HG02840 (cell line): ENCODE measurements at regions not wholly inside any gene's neighbourhood (a gene's known extent, or its start where the extent isn't known, plus 50 kb on each side); places are given as distances from the start of the nearest gene placed in this dataset.
"Not testable (repeated sequence)": the region's sequence is repeated elsewhere in the genome, so short reads cannot be mapped to it uniquely, and the experiment has no call there.

ENCODE experiments used
- ATAC-seq: cut with Tn5 transposase; IDR thresholded peaks from one replicate; pipeline ENCODE4 v1.9.1; 2021; ENCODE audit warnings: mild to moderate bottlenecking, moderate library complexity, moderate number of reproducible peaks; ENCODE audit not compliant: unreplicated experiment, low FRiP score

DNA sequence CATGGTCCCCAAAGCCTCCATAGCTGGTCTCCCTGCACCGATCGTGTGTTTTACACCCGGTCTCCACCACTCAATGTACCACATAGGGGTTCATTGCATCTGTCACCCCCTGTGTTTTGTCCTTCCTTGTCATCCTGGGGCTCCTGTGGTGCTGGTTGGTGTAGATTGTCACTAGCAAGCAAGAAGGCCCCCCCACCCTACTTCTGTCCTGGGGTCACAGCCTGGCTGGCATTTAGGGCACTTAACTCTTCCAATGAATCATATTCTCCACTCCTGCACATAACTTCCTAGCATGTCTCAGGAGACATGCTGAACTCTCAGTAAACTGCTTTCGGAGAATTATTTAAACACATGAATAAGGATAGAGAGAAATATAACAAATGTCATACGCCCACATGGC lies 161.4 kb downstream of the BCL2L11 start:
- ATAC-seq: not testable (repeated sequence)

DNA sequence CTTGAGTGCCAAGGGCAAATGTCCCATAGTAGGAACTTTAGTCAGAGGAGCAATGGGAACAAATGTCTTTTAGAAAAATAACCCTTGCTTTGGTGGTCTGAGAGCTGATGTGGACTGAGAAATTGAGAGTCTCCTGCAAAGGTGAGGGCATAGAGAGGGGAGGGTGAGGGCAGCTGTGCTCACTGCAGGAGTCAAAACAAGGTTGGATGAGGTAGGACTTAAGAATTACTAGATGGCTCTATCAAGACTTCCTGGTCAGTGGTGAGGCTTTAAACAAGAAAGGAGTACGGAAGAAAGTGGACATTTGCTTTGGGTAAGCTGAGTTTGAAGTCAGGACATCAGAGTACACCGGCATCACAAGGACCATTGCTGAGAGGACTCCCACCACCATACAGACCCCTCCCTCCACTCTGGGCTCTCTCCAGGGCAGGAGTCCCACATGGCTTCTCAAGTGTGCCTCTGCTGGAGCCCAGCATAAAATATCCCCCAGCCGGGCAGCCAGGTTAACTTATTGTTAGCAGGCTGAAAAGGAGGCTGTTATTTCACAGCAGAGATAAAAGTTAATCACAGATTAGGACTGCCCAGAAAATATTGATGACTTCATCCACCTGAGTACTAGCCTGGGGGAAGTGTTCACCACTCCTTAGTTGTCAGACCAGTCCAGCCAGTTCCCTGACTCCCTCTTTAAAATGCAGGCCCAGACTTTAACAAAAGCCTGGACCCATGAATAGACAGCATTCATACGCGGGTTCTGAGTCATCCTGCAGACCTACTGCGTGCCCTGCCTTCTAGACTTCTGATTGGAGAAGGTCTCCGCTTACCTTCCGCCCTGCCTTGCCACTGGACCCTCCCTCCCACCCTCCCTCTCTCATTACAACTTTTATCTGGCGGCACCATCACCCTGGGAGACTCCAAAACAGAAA lies 167.2 kb downstream of the BCL2L11 start:
- not testable (repeated sequence) for ATAC-seq

DNA sequence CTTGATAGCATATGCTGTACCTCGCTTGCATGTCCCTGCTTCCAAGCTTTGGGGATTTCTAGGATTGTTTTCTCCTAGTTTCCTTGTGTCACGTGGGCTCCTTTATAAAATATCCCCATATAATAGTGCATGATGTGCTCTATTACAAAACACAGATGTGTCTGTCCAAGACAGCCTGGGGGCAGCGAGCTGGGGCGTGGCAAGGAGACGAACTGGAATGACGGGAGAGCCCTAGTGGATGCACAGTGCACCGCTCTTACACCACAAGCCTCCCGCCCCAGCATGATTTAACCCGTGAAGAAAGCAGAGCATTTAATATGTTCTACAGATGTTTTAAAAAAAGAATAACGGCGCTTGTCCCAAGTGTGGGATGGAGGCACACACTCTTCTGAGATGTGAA lies 169.7 kb downstream of the BCL2L11 start:
- not testable (repeated sequence) for ATAC-seq

DNA sequence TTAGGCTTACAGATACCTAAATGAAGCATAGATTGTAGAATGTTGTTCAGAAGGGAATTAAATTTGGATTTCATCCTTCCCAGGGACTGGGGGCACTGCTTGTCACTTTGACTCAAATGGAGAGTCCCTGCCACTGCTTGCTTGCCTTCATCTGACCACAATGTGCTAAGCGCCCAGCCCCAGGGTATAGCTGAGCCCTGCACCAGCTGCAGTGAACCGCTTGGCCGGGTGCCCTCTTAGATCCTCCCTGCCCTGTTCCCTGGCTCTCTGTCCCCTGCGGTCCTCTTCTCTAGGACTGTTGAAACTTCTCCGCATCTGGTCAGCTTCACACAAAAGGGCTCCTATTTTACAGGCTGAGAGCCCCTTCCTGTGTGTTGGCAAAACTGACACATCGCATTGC lies 170.9 kb downstream of the BCL2L11 start:
- ATAC-seq: not testable (repeated sequence)

DNA sequence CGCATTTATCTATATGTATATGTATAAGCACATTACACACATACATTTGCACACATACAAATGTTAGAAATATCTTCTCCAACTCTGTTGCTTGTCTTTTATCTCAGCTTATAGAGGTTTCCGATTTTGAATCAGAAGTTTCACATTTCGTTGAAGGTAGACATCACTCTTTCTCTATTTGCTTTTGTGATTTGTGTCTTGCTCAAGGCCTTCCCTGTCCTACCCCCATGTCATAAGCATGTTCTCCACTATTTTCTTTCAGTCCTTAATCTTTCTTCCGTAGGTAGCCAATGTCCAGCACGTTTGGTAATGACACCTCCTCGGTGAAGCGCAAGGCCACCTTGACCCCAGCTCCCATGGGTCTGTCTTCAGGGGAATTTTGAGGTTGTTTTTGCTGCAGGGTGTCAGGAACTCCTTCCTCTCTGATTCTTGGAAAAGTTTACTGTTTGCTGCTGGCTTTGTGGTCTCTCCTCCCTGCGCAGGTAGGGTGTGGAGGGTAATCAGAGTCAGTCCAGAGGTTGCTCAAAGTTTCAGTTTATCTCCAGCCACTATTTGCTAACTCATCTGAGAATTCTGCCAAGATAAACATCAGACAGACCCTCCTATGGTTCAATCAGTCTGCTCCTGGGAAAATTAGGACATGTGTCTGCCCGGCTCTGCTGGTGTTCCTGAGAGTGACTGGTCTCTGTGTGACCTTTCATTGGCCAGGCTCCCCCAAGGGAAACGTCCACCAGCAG lies 171.7 kb downstream of the BCL2L11 start:
- not testable (repeated sequence) for ATAC-seq

DNA sequence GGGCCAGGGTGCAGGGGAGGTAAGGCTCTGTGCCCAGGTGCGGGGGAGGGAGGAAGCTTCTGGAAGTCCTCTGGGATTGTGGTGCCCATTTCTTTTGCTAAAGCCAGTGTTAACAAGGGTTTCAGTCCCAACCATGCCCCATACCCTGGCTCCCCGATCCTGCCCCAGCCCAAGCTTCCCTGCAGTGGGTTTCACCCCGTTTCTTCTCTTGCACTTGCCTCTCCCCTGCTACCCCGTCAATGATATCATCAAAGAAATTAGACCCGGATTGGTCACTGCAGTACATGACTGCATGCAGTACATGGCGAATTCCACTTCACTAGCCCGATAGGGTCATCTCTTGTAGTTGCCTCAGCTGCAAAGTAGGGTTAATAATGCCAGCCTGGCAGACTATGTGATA lies 174.0 kb downstream of the BCL2L11 start:
- ATAC-seq: not testable (repeated sequence)

DNA sequence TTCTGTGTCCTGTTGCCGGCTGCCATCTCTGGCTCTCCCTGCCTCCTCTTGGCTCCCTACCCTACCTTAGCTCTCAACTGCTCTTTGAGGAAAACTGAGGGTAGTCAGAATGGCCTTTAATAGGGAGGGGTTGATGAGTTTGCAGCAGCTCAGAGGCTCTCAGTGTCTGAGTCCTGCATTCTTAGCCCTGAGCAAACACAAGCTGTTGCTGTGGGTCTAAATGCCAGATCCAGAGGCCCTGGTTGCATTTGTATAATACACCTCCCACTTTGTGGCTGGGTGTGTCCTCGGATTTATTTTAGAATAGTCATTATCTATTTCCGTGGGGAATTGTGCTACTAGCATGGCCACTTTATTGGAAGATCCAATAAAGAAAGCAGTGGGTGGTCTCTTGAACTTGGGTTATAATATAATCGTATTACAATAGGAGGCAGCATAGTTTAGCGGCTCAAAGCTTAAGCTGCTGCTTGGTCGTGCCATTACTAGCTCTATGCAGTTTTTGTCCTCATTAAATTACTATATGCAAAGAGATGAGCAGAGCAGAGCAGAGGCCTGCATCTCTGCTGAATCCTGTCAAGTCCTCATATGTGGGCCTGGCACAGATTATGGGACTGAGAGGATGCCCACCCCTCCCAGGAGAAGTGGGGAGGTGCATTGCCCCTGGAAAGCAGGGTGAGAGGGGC lies 175.5 kb downstream of the BCL2L11 start:
- ATAC-seq: not testable (repeated sequence)

DNA sequence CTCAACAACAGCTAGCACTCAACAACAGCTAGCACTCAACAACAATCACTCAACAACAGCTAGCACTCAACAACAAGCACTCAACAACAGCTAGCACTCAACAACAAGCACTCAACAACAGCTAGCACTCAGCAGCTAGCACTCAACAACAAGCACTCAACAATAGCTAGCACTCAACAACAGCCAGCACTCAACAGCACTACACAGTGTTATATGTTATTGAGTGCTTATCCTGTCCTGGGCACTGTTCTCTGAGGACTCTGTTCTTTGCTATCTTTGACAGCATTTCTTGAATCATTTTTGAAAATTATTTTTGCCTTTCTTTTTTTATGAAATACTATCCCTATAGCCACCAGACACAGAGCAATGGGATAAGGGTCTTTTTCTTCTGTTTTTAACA lies 176.4 kb downstream of the BCL2L11 start:
- ATAC-seq: not testable (repeated sequence)

DNA sequence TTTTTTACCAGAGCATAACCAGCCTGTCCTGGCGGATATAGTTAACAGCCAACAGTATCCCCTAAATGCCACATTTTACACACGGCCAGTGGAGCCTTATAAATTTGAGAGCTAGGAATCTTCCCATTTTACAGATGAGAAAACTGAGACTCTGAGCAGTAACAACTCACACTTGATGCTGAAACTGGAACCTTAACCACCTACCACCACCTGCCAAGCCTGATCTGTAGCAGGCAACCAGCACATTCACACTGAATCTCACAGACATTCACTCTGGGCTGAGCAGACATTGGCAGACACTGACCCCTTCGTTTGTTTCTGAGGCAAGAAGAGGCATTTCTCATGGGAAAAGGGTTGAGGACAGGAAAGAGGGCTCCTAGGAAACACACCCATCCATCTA lies 178.2 kb downstream of the BCL2L11 start:
- not testable (repeated sequence) for ATAC-seq

DNA sequence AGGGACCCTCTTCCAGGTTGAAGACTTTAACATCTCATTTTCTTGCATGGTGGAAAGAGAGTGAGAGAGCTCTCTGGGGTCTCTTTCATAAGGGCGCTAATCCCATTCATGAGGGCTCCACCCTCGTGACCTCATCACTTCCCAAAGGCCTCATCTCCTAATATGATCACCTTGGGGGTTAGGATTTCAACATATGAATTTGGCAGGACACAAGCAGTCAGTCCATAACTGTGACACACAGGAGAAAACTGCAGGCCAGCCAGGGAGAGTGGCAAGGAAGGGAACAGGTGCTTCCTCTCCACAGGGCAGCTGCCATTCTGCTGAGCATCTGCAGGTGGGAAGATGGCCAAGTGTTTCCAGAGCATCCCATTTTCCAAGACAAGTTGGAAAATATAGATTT lies 178.9 kb downstream of the BCL2L11 start:
- not testable (repeated sequence) for ATAC-seq

DNA sequence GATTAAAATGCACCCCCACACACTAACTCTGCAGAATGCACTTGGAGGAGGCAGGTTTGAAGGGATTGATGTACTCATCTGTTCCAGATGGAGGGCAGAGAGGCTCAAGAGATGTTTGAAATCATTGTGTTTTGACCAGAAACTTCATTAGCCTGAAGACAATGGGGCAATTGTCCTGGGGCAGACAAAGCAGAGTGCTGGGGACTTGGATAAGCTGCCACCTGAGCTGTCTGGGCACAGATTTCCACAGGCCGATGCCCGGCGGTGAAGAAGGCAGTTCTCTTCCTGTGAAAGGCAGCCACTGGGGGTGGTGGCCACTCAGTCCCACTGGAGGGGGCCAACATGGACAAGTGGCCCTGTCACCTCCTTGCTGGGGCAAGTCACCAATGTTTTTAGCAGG lies 181.0 kb downstream of the BCL2L11 start:
- ATAC-seq: not testable (repeated sequence)

DNA sequence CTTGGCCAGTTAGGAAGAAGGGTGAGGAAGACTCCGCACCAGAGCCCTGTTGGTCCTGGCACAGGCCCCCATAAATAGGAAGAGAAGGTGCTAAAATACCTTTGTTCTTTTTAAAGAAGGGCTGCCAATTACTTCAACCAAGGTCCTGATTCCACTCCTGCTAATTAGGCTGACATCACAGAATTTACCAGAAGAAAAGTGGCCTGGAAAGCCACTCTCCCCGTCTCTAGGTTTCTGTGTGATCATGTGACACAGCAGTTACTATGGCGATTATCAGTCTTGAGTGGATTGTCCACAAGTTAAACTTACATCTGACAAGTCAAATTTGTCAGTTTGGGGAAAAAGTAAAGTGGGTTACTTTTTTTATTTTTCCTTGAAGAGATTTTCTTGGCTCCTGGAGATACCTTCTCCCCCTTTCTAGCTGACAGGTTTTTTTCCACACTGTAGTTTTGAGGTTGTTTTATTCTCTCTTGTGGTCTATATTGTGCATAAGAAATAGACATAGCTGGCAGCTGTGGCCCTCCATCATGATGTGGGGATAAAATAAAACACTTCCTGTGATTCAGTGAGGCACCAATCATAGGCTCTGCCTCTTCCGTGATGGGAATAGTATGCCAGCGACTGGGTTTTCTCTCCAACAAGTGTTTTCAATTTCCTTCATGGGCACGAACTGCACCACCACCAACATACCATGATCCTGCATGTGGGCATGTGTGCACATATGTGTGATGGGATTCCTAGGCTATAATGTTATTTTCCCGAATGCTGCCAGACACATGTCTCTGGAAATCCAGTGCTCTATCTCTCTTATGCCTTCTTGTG lies 181.9 kb downstream of the BCL2L11 start:
- not testable (repeated sequence) for ATAC-seq

DNA sequence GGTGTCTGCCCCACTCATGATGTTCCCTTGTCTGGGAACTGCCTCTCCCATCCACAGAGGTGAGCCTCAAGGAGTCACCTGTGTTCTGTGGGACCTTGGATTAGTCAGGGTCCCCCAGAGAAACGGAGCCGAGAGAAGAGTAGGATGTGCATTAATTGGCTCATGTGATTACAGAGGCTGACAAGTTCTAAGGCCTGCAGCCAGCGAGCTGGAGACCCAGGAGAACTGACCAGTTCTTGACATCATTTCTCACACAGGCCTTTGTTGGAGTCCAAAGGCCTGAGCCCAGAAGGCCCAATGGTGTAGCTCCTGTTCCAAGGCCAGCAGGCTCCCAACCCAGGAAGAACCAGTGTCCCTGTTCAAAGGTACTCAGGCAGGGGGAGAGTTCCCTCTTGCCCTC lies 186.6 kb downstream of the BCL2L11 start:
- ATAC-seq: not testable (repeated sequence)

DNA sequence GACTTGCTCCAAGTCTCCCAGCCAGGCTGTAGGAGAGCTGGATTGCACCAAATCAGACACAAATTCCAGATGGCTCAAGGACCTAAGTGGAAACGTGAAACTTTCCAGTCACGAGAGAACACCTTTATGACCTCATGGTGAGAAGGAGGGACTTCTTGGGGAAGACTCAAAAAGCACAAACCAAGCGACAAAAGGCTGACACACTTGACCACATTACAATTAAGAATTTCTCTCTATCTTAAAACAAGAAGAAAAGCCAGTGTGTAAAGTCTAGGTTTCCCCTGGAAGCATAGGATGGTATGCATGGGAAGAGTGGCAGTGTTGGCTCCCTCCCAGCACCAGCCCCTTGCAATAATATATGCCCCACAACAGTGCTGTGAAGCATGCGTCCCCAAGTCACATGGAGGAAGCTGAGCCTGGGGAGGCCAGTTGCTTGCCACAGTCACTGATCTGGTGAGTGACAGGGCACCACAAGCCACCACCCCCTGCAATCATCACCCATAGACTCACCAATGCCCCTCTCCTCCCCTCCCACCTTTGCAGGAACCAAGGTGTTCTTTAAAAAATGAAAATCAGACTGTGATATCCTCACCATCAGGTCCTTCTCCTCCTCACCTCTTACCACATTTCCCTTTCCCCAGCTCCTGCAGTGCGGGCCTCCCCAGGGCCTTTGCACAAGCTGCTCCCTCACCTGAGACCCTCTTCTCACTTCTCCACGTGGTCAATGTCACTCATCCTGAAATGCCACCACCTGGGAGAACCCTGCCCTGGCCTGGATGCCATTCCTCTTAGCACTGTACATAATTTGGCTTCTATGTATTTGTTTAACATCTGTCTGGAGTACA lies 188.7 kb downstream of the BCL2L11 start:
- not testable (repeated sequence) for ATAC-seq

DNA sequence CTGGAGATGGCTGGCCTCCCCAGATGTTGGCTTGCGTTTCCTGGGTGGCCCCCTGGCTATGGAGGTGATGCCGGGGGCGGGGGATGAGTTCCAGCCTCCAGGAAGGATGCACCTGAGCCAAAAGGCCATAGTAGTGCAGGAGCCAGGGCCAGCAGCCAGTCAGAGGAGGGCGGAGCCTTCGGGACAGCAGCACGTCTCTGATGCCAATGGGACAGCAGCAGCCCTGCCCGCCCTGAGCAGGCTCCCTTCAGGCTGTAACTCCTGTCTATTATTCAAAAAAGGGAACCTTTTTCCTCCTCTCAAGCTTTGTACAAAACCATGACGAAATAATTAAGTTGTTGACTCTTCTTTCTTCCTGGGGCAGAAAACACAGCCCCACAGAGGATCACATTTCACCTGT lies 189.7 kb downstream of the BCL2L11 start:
- ATAC-seq: not testable (repeated sequence)

DNA sequence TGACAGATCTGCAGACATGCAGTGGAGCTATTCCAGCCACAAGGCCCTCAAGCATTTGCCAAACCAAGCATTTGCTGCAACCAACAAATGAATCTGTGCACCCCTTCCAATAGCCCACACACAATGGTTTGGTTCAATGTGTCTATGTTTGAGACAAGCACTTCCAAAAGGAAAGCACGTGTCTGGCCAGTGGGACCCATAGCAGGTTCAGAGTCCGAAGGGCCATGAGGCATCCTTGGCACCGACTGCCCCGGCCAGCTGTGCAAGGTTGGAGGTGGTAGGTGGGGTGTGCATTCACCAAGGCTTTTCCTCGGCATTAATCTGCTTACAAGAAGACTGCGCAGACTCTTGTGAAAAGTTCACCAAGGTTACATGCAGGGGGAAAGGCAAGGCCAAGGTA lies 190.9 kb downstream of the BCL2L11 start:
- ATAC-seq: not testable (repeated sequence)

DNA sequence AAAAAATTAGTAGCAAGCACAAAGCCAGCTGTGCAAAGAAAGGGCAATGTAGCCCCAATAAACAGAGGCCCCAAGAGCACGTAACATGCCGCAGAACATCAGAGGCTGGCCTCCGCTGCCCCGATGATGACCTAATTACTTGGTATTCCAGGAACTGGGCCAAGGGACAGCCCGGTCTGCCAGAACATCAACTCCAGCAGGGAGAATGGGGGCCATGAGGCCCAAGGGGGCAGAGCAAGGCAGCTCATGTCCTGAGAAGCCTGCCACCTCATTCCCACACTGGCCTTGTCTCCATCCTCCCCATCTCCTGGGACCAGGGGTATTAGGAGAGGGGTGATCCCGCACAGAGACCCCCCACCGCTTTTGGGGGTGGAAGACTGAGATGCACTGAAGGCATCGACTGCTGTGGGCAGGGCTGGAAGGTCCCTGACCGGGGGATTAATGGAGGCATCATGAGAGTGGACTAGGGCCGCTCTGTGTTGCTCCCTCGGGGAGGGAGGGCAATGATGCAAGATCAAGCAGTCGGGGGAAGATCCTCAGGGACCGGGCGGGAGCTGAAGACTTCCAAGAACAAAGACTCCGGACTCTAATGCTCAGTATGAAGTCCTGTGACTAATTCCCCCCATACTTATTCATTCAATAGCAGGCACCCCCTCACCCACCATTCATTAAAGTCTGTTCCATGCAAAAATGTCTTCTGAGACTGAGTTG lies 192.3 kb downstream of the BCL2L11 start:
- not testable (repeated sequence) for ATAC-seq

DNA sequence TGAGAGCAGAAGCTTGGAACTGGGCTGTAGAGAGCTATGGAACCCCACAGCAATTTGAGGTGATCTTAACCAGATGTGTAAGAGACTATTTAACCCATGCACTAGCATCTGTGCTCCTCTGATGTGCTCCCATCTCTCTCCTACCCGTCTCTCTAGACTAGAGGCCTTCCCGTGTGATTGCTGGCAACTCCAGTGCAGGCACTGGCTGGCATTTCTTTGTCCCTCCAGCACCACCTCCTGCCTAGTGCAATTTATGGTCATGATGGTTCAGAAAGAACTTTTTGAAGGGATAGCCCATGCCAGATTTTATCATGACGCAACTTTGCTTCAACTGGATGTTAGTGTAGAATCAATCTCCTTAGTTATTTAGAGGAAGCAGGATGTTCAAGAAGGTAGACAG lies 193.0 kb downstream of the BCL2L11 start:
- not testable (repeated sequence) for ATAC-seq
